Activated T-helper 1 cell treated with anti-CD3 and anti-CD28 coated beads, Interleukin-12 subunit alpha, Interleukin-12 subunit beta, Interleukin-2, Interleukin-4 antibody, amounts not matched to agents 30 ng/mL and 10 ng/mL and 1 ng/mL, durations not matched to agents 14 hours and 24 hours and 36 hours (primary cell): ENCODE measurements at regions not wholly inside any gene's neighbourhood (a gene's known extent, or its start where the extent isn't known, plus 50 kb on each side); places are given as distances from the start of the nearest gene placed in this dataset.

Source experiments
- DNase-seq: peaks from one replicate; pipeline ENCODE4 v3.0.0; 2021; ENCODE audit warnings: low spot score
- H3K27ac Mint-ChIP-seq: one replicate; pipeline ENCODE4 v1.8.0; 2021; ENCODE audit warnings: mild to moderate bottlenecking, mixed read lengths
- H3K27me3 Mint-ChIP-seq: one replicate; pipeline ENCODE4 v1.8.0; 2022; ENCODE audit warnings: mild to moderate bottlenecking, moderate library complexity, mixed read lengths; ENCODE audit not compliant: insufficient read depth
- H3K36me3 Mint-ChIP-seq: one replicate; pipeline ENCODE4 v1.8.0; 2021; ENCODE audit warnings: low read depth, mixed read lengths
- H3K4me1 Mint-ChIP-seq: one replicate; pipeline ENCODE4 v1.8.0; 2021; ENCODE audit warnings: low read depth, mixed read lengths
- H3K4me3 Mint-ChIP-seq: one replicate; pipeline ENCODE4 v1.8.0; 2021; ENCODE audit warnings: mild to moderate bottlenecking, moderate library complexity, mixed read lengths
- H3K9me3 Mint-ChIP-seq: one replicate; pipeline ENCODE4 v1.8.0; 2021; ENCODE audit warnings: mixed read lengths
- intact Hi-C: fragments of 100-400 bp; cut with micrococcal nuclease; formaldehyde crosslinking; loops from one replicate; pipeline ENCODE4 v1.15.1; 2024

- H3K9me3 Mint-ChIP-seq: no peaks in the 10 kb centered on the region
- intact Hi-C loops: no loop called here
- peaks cover 16% of the 10 kb centered on the region for H3K27me3 Mint-ChIP-seq
- DNase-seq: no peak
- no peak overlapping the region for H3K27ac Mint-ChIP-seq
- no peaks in the 10 kb centered on the region for H3K36me3 Mint-ChIP-seq
- H3K4me3 Mint-ChIP-seq: no peak overlapping the region
- no peaks in the 10 kb centered on the region for H3K4me1 Mint-ChIP-seq
Observed at GRCh38 chr20:60123096-60123495, 164.9 kb downstream of the CDH26 start.

GRCh38 chr20:60123652-60124051, 165.4 kb downstream of the CDH26 start:
- no peaks in the 10 kb centered on the region for H3K36me3 Mint-ChIP-seq
- H3K27ac Mint-ChIP-seq: no peak overlapping the region
- H3K4me3 Mint-ChIP-seq: no peak overlapping the region
- H3K27me3 Mint-ChIP-seq: peaks cover 11% of the 10 kb centered on the region
- H3K4me1 Mint-ChIP-seq: no peaks in the 10 kb centered on the region
- DNase-seq: no peak
- intact Hi-C loops: no loop called here
- H3K9me3 Mint-ChIP-seq: no peaks in the 10 kb centered on the region

- peaks cover 7% of the 10 kb centered on the region for H3K27me3 Mint-ChIP-seq
- no peak overlapping the region for H3K27ac Mint-ChIP-seq
- intact Hi-C loops: no loop called here
- no peaks in the 10 kb centered on the region for H3K36me3 Mint-ChIP-seq
- H3K4me1 Mint-ChIP-seq: no peaks in the 10 kb centered on the region
- no peaks in the 10 kb centered on the region for H3K9me3 Mint-ChIP-seq
- no peak overlapping the region for H3K4me3 Mint-ChIP-seq
- no peak for DNase-seq
Observed at GRCh38 chr20:60124776-60125381, 166.7 kb downstream of the CDH26 start.

- DNase-seq: no peak
- H3K36me3 Mint-ChIP-seq: no peaks in the 10 kb centered on the region
- H3K4me3 Mint-ChIP-seq: no peak overlapping the region
- H3K27ac Mint-ChIP-seq: no peak overlapping the region
- H3K27me3 Mint-ChIP-seq: peaks cover 7% of the 10 kb centered on the region
- no peaks in the 10 kb centered on the region for H3K4me1 Mint-ChIP-seq
- no peaks in the 10 kb centered on the region for H3K9me3 Mint-ChIP-seq
- intact Hi-C loops: no loop called here
Observed at GRCh38 chr20:60125513-60125912, 167.3 kb downstream of the CDH26 start.

GRCh38 chr20:60126975-60127374, 168.8 kb downstream of the CDH26 start:
- no peaks in the 10 kb centered on the region for H3K9me3 Mint-ChIP-seq
- no peaks in the 10 kb centered on the region for H3K36me3 Mint-ChIP-seq
- no peaks in the 10 kb centered on the region for H3K4me1 Mint-ChIP-seq
- peaks cover 5% of the 10 kb centered on the region for H3K27me3 Mint-ChIP-seq
- no peak overlapping the region for H3K4me3 Mint-ChIP-seq
- intact Hi-C loops: no loop called here
- DNase-seq: no peak
- H3K27ac Mint-ChIP-seq: no peak overlapping the region

- Mint-ChIP-seq H3K9me3 (no peaks in the 10 kb centered on the region), H3K36me3 (no peaks in the 10 kb centered on the region), H3K4me3 (no peak overlapping the region), H3K27ac (no peak overlapping the region), H3K4me1 (no peaks in the 10 kb centered on the region), H3K27me3 (peaks cover 3% of the 10 kb centered on the region)
- intact Hi-C loops: no loop called here
- DNase-seq: no peak
Observed at GRCh38 chr20:60131375-60131774, 173.2 kb downstream of the CDH26 start.

GRCh38 chr20:60132162-60132826, 174.1 kb downstream of the CDH26 start:
- no peaks in the 10 kb centered on the region for H3K36me3 Mint-ChIP-seq
- H3K9me3 Mint-ChIP-seq: no peaks in the 10 kb centered on the region
- peaks cover 3% of the 10 kb centered on the region for H3K27me3 Mint-ChIP-seq
- DNase-seq: no peak
- no peak overlapping the region for H3K4me3 Mint-ChIP-seq
- H3K27ac Mint-ChIP-seq: no peak overlapping the region
- peaks cover 2% of the 10 kb centered on the region for H3K4me1 Mint-ChIP-seq
- intact Hi-C loops: no loop called here

- H3K4me1 Mint-ChIP-seq: peaks cover 7% of the 10 kb centered on the region
- H3K4me3 Mint-ChIP-seq: no peak overlapping the region
- H3K27me3 Mint-ChIP-seq: peaks cover 3% of the 10 kb centered on the region
- intact Hi-C loops: no loop called here
- no peaks in the 10 kb centered on the region for H3K9me3 Mint-ChIP-seq
- no peaks in the 10 kb centered on the region for H3K36me3 Mint-ChIP-seq
- no peak overlapping the region for H3K27ac Mint-ChIP-seq
- no peak for DNase-seq
Observed at GRCh38 chr20:60132827-60133670, 174.8 kb downstream of the CDH26 start.

GRCh38 chr20:60135276-60135675, 177.1 kb downstream of the CDH26 start:
- intact Hi-C loops: loop anchor here (5.0 kb wide), 1 partner anchor 188 kb away; no protein-coding TSS in a partner anchor
- Mint-ChIP-seq H3K36me3 (no peaks in the 10 kb centered on the region), H3K27ac (no peak overlapping the region), H3K4me3 (no peak overlapping the region), H3K4me1 (peaks cover 7% of the 10 kb centered on the region), H3K27me3 (peaks cover 3% of the 10 kb centered on the region), H3K9me3 (no peaks in the 10 kb centered on the region)
- no peak for DNase-seq

- H3K36me3 Mint-ChIP-seq: no peaks in the 10 kb centered on the region
- H3K27me3 Mint-ChIP-seq: peaks cover 2% of the 10 kb centered on the region
- no peaks in the 10 kb centered on the region for H3K9me3 Mint-ChIP-seq
- peaks cover 7% of the 10 kb centered on the region for H3K4me1 Mint-ChIP-seq
- intact Hi-C loops: loop anchor here (1.0 to 5.0 kb wide), 2 partner anchors 126 to 190 kb away; no protein-coding TSS in a partner anchor
- no peak overlapping the region for H3K27ac Mint-ChIP-seq
- H3K4me3 Mint-ChIP-seq: no peak overlapping the region
- no peak for DNase-seq
Observed at GRCh38 chr20:60136645-60137401, 178.6 kb downstream of the CDH26 start.

GRCh38 chr20:60137657-60138245, 179.5 kb downstream of the CDH26 start:
- Mint-ChIP-seq H3K4me1 (peaks cover 7% of the 10 kb centered on the region), H3K36me3 (no peaks in the 10 kb centered on the region), H3K9me3 (no peaks in the 10 kb centered on the region), H3K27ac (no peak overlapping the region), H3K27me3 (peaks cover 3% of the 10 kb centered on the region), H3K4me3 (peak overlapping the region; percentile 82)
- intact Hi-C loops: loop anchor here (1.0 to 5.0 kb wide), 2 partner anchors 126 to 190 kb away; no protein-coding TSS in a partner anchor
- peak; percentile 5 for DNase-seq
